CD14-positive monocyte (primary cell): ENCODE measurements at regions not wholly inside any gene's neighbourhood (a gene's known extent, or its start where the extent isn't known, plus 50 kb on each side); places are given as distances from the start of the nearest gene placed in this dataset.

Experiments
- DNase-seq, 3 donors: peaks; one replicate each; pipeline ENCODE4 v3.0.0-alpha.2; 2011 to 2022
- H2AFZ ChIP-seq: 2 replicates; pipeline ENCODE4 v1.6.0; 2012; ENCODE audit warnings: mild to moderate bottlenecking, low read depth, low read length, inconsistent platforms; ENCODE audit not compliant: insufficient read depth, poor library complexity, severe bottlenecking
- H3K27ac ChIP-seq, 2 donors: 1 replicate in 1 of 2; 2 replicates in 1 of 2; pipeline ENCODE4 v1.5.1; 2012 to 2013; ENCODE audit warnings: low read length in 2 of 2, control low read depth in 1 of 2, inconsistent platforms in 1 of 2, low read depth in 1 of 2, mild to moderate bottlenecking in 1 of 2
- H3K27me3 ChIP-seq, 2 donors: one replicate each; pipeline versions ENCODE4 v1.6.0 to v1.6.1; 2011 to 2013; ENCODE audit warnings: low read length in 2 of 2; ENCODE audit not compliant: control insufficient read depth in 2 of 2, insufficient read depth in 2 of 2
- H3K36me3 ChIP-seq, 2 donors: replicated peaks in 1 of 2; 1 replicate in 1 of 2; 2 replicates in 1 of 2; pipeline versions ENCODE4 v1.5.1 to v1.6.1; 2012 to 2013; ENCODE audit warnings: low read length in 2 of 2, control low read depth in 1 of 2, inconsistent platforms in 1 of 2, mild to moderate bottlenecking in 1 of 2; ENCODE audit not compliant: insufficient read depth in 2 of 2, control insufficient read depth in 1 of 2
- H3K4me1 ChIP-seq, 2 donors: 1 replicate in 1 of 2; 2 replicates in 1 of 2; pipeline versions ENCODE4 v1.5.1 to v1.6.1; 2012 to 2013; ENCODE audit warnings: low read length in 2 of 2, control low read depth in 1 of 2, inconsistent platforms in 1 of 2, mild to moderate bottlenecking in 1 of 2, moderate library complexity in 1 of 2; ENCODE audit not compliant: insufficient read depth in 2 of 2, control insufficient read depth in 1 of 2
- H3K4me2 ChIP-seq: replicated peaks from 2 replicates; pipeline ENCODE3; 2012; ENCODE audit warnings: low read length, moderate library complexity, mild to moderate bottlenecking; ENCODE audit not compliant: poor library complexity, severe bottlenecking; ENCODE audit errors: extremely low read depth
- H3K4me3 ChIP-seq, 3 experiments: fragments of 200-600 bp in 1 of 3; sonication (generic) in 1 of 3; replicated peaks in 1 of 3; 1 replicate in 2 of 3; 2 replicates in 1 of 3; pipeline ENCODE4 v1.5.1; 2011 to 2013; ENCODE audit warnings: low read length in 3 of 3, mild to moderate bottlenecking in 3 of 3, control low read depth in 2 of 3, low read depth in 2 of 3, inconsistent platforms in 1 of 3, moderate library complexity in 1 of 3
- H3K79me2 ChIP-seq: 2 replicates; pipeline ENCODE4 v1.6.0; 2012; ENCODE audit warnings: mild to moderate bottlenecking, control low read depth, inconsistent platforms, low read length, moderate library complexity; ENCODE audit not compliant: insufficient read depth
- H3K9ac ChIP-seq: 2 replicates; pipeline ENCODE4 v1.6.0; 2017; ENCODE audit warnings: low read length, mild to moderate bottlenecking; ENCODE audit not compliant: insufficient read depth, poor library complexity, severe bottlenecking
- H3K9me3 ChIP-seq, 2 donors: replicated peaks in 1 of 2; 1 replicate in 1 of 2; 2 replicates in 1 of 2; pipeline versions ENCODE4 v1.5.1 to v1.6.1; 2012 to 2013; ENCODE audit warnings: low read length in 2 of 2, control low read depth in 1 of 2; ENCODE audit not compliant: control insufficient read depth in 1 of 2, insufficient read depth in 1 of 2
- H4K20me1 ChIP-seq: 2 replicates; pipeline ENCODE4 v1.6.0; 2012; ENCODE audit warnings: mild to moderate bottlenecking, low read length, control low read depth, moderate library complexity; ENCODE audit not compliant: insufficient read depth
- H3K27ac Mint-ChIP-seq, 7 donors: one replicate each; pipeline ENCODE4 v1.8.0; 2020; ENCODE audit warnings: mild to moderate bottlenecking in 7 of 7, mixed read lengths in 7 of 7, moderate library complexity in 6 of 7, inconsistent platforms in 2 of 7
- H3K27me3 Mint-ChIP-seq, 3 donors: one replicate each; pipeline ENCODE4 v1.8.0; 2021 to 2022; ENCODE audit warnings: low read depth in 3 of 3, mild to moderate bottlenecking in 3 of 3, mixed read lengths in 3 of 3, moderate library complexity in 3 of 3, inconsistent platforms in 1 of 3
- H3K36me3 Mint-ChIP-seq, 2 donors: one replicate each; pipeline ENCODE4 v1.8.0; 2020; ENCODE audit warnings: mixed read lengths in 2 of 2, inconsistent platforms in 1 of 2, mild to moderate bottlenecking in 1 of 2
- H3K4me1 Mint-ChIP-seq: one replicate; pipeline ENCODE4 v1.8.0; 2020; ENCODE audit warnings: mild to moderate bottlenecking, mixed read lengths
- H3K4me3 Mint-ChIP-seq, 2 donors: one replicate each; pipeline ENCODE4 v1.8.0; 2020; ENCODE audit warnings: mild to moderate bottlenecking in 2 of 2, mixed read lengths in 2 of 2, moderate library complexity in 1 of 2
- H3K9me3 Mint-ChIP-seq, 7 donors: one replicate each; pipeline ENCODE4 v1.8.0; 2020 to 2022; ENCODE audit warnings: mixed read lengths in 7 of 7, mild to moderate bottlenecking in 6 of 7, moderate library complexity in 6 of 7, inconsistent platforms in 2 of 7
- WGBS: methylation state at CpG from one replicate; pipeline ENCODE4 v1.1.5; 2013; ENCODE audit warnings: missing lambda C conversion rate; ENCODE audit not compliant: insufficient coverage; 5-methylcytosine and 5-hydroxymethylcytosine counted together
- intact Hi-C, 2 donors: fragments of 100-400 bp; cut with micrococcal nuclease; formaldehyde crosslinking; loops; one replicate each; pipeline versions ENCODE4 v1.15.0 to v1.15.1; 2023
- TF ChIP-seq, protein P1 (sequence below): fragments of 200-600 bp; IDR thresholded peaks from one replicate; pipeline ENCODE4 v1.8.0; 2022; ENCODE audit warnings: antibody characterized with exemption, mild to moderate bottlenecking

DNA sequence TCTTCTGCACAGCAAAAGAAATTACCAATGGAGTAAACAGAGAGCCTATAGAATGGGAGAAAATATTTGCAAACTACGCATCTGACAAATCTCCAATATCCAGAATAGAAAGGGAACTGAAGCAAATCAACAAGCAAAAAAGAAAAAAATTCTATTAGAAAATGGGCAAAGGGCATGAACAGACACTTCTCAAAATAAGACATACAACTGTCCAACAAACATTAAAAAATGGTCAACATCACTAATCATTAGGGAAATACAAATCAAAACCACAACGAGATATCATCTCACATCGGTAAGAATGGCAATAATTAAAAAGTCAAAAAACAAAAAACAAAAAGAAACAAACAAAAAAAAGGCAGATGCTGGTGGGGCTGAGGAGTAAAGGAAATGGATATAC, 356.4 kb downstream of the ADCYAP1 start:
- Histone ChIP-seq H3K4me2 (no peak overlapping the region), H3K9ac (no peak overlapping the region), H2AFZ (no peak overlapping the region), H3K27ac (no peak overlapping the region), H3K9me3 (peaks cover 10 to 14% of the 10 kb centered on the region in 2 donors), H3K36me3 (no peaks in the 10 kb centered on the region), H3K4me3 (no peak overlapping the region), H3K4me1 (no peaks in the 10 kb centered on the region), H3K27me3 (no peaks in the 10 kb centered on the region), H4K20me1 (no peaks in the 10 kb centered on the region), H3K79me2 (no peaks in the 10 kb centered on the region)
- Mint-ChIP-seq H3K36me3 (no peaks in the 10 kb centered on the region), H3K4me1 (no peaks in the 10 kb centered on the region), H3K27ac (no peak overlapping the region), H3K9me3 (peaks cover 5 to 19% (median 11%) of the 10 kb centered on the region in 7 donors), H3K27me3 (no peaks in the 10 kb centered on the region), H3K4me3 (no peak overlapping the region)
- DNase-seq = no peak
- WGBS = no CpG with 5 or more reads among the region's 3 CpGs
- TF ChIP-seq, protein P1, sequence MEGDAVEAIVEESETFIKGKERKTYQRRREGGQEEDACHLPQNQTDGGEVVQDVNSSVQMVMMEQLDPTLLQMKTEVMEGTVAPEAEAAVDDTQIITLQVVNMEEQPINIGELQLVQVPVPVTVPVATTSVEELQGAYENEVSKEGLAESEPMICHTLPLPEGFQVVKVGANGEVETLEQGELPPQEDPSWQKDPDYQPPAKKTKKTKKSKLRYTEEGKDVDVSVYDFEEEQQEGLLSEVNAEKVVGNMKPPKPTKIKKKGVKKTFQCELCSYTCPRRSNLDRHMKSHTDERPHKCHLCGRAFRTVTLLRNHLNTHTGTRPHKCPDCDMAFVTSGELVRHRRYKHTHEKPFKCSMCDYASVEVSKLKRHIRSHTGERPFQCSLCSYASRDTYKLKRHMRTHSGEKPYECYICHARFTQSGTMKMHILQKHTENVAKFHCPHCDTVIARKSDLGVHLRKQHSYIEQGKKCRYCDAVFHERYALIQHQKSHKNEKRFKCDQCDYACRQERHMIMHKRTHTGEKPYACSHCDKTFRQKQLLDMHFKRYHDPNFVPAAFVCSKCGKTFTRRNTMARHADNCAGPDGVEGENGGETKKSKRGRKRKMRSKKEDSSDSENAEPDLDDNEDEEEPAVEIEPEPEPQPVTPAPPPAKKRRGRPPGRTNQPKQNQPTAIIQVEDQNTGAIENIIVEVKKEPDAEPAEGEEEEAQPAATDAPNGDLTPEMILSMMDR = no peak
- intact Hi-C loops = no loop called here

DNA sequence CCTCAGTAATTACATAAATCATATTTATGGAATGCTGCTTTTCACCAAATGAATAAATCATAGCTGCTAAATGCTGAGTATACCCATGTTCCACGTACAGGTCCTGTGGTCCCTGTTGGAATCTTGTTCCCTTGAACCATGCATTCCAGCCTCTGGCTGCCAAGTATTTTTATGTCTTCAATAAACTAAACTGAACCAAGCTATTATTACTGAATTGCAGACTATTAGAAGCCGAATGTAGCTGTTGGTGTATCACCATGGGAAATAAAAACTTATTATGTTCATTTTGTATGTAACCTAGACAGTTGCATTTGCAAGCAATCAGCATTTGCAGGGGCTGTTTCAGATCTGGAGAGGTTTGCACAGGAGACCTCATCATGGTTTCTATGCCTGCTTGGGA, 362.4 kb downstream of the ADCYAP1 start:
- Histone ChIP-seq H3K27ac (no peak overlapping the region), H3K36me3 (no peaks in the 10 kb centered on the region), H2AFZ (no peak overlapping the region), H3K79me2 (no peaks in the 10 kb centered on the region), H4K20me1 (no peaks in the 10 kb centered on the region), H3K9me3 (peaks cover 0 to 4% of the 10 kb centered on the region in 2 donors), H3K27me3 (no peaks in the 10 kb centered on the region), H3K4me2 (no peak overlapping the region), H3K4me1 (no peaks in the 10 kb centered on the region), H3K4me3 (no peak overlapping the region), H3K9ac (no peak overlapping the region)
- no CpG with 5 or more reads among the region's 2 CpGs for WGBS
- Mint-ChIP-seq H3K27ac (no peak overlapping the region), H3K4me1 (no peaks in the 10 kb centered on the region), H3K27me3 (no peaks in the 10 kb centered on the region), H3K4me3 (no peak overlapping the region), H3K9me3 (peaks cover 0 to 8% (median 3%) of the 10 kb centered on the region in 7 donors), H3K36me3 (no peaks in the 10 kb centered on the region)
- TF ChIP-seq, protein P1 = no peak
- intact Hi-C loops = no loop called here
- DNase-seq = no peak
